ENCODE measurements at regions not wholly inside any gene's neighbourhood (a gene's known extent, or its start where the extent isn't known, plus 50 kb on each side); places are given as distances from the start of the nearest gene placed in this dataset.

- H3K4me3 ChIP-seq (ENCODE audit: low read depth, low read length): no peak overlapping the region
- TF ChIP-seq CTCF (IDR thresholded peaks at IDR 0.05; ENCODE audit: low read depth, low read length): no peak
- no peaks in the 10 kb centered on the region for H3K36me3 ChIP-seq
- H3K4me1 ChIP-seq: no peaks in the 10 kb centered on the region
- no peaks in the 10 kb centered on the region for H3K27me3 ChIP-seq
- no peaks in the 10 kb centered on the region; the same call in 1 of the 2 replicates for H3K9me3 ChIP-seq
- DNase-seq: no peak
Measured at GRCh38 chr14:42929806-42930480, 1323.3 kb downstream of the LRFN5 start.

- DNase-seq: no peak
- Histone ChIP-seq H3K4me3 (ENCODE audit: low read depth, low read length) (no peak overlapping the region), H3K4me1 (no peaks in the 10 kb centered on the region), H3K36me3 (no peaks in the 10 kb centered on the region), H3K9me3 (no peaks in the 10 kb centered on the region; the same call in 1 of the 2 replicates), H3K27me3 (no peaks in the 10 kb centered on the region)
- no peak for TF ChIP-seq CTCF (IDR thresholded peaks at IDR 0.05; ENCODE audit: low read depth, low read length)
Measured at GRCh38 chr14:42927313-42927712, 1320.6 kb downstream of the LRFN5 start.

- Histone ChIP-seq H3K27me3 (no peaks in the 10 kb centered on the region), H3K36me3 (no peaks in the 10 kb centered on the region), H3K9me3 (no peaks in the 10 kb centered on the region), H3K4me1 (no peaks in the 10 kb centered on the region), H3K4me3 (ENCODE audit: low read depth, low read length) (no peak overlapping the region)
- no peak for TF ChIP-seq CTCF (IDR thresholded peaks at IDR 0.05; ENCODE audit: low read depth, low read length)
- no peak for DNase-seq
Measured at GRCh38 chr14:42921901-42922300, 1315.2 kb downstream of the LRFN5 start.

GRCh38 chr14:42918615-42919014 is 1311.9 kb downstream of the LRFN5 start:
- Histone ChIP-seq H3K27me3 (no peaks in the 10 kb centered on the region), H3K9me3 (no peaks in the 10 kb centered on the region), H3K4me3 (ENCODE audit: low read depth, low read length) (no peak overlapping the region), H3K4me1 (no peaks in the 10 kb centered on the region), H3K36me3 (no peaks in the 10 kb centered on the region)
- TF ChIP-seq CTCF (IDR thresholded peaks at IDR 0.05; ENCODE audit: low read depth, low read length): no peak
- no peak for DNase-seq

- no peaks in the 10 kb centered on the region for H3K4me1 ChIP-seq
- H3K9me3 ChIP-seq: no peaks in the 10 kb centered on the region
- no peak for TF ChIP-seq CTCF (IDR thresholded peaks at IDR 0.05; ENCODE audit: low read depth, low read length)
- H3K27me3 ChIP-seq: no peaks in the 10 kb centered on the region
- no peak overlapping the region for H3K4me3 ChIP-seq (ENCODE audit: low read depth, low read length)
- H3K36me3 ChIP-seq: no peaks in the 10 kb centered on the region
- DNase-seq: no peak
Measured at GRCh38 chr14:42911642-42912041, 1305.0 kb downstream of the LRFN5 start.

GRCh38 chr14:42909659-42910058 is 1303.0 kb downstream of the LRFN5 start:
- no peak for DNase-seq
- TF ChIP-seq CTCF (IDR thresholded peaks at IDR 0.05; ENCODE audit: low read depth, low read length): no peak
- H3K36me3 ChIP-seq: no peaks in the 10 kb centered on the region

More at GRCh38 chr14:42909659-42910058, 1303.0 kb downstream of the LRFN5 start:
- H3K4me3 ChIP-seq (ENCODE audit: low read depth, low read length): no peak overlapping the region
- H3K27me3 ChIP-seq: no peaks in the 10 kb centered on the region
- no peaks in the 10 kb centered on the region for H3K9me3 ChIP-seq
- no peaks in the 10 kb centered on the region for H3K4me1 ChIP-seq

All from BE2C (cell line).